Mesodermal cell (in vitro differentiated cells): ENCODE measurements at regions not wholly inside any gene's neighbourhood (a gene's known extent, or its start where the extent isn't known, plus 50 kb on each side); places are given as distances from the start of the nearest gene placed in this dataset.
"Not testable (repeated sequence)": the region's sequence is repeated elsewhere in the genome, so short reads cannot be mapped to it uniquely, and the experiment has no call there.

Experiments
- H3K27ac ChIP-seq: 2 replicates; pipeline ENCODE4 v1.7.0; 2013; ENCODE audit warnings: mild to moderate bottlenecking, low read depth, low read length, moderate library complexity; ENCODE audit not compliant: severe bottlenecking
- H3K36me3 ChIP-seq: 2 replicates; pipeline ENCODE4 v1.7.1; 2013; ENCODE audit warnings: mild to moderate bottlenecking, low read length, moderate library complexity; ENCODE audit not compliant: control insufficient read depth, insufficient read depth
- H3K4me1 ChIP-seq: one replicate; pipeline ENCODE4 v1.7.1; 2013; ENCODE audit warnings: mild to moderate bottlenecking, low read length; ENCODE audit not compliant: insufficient read depth, control insufficient read depth, poor library complexity, severe bottlenecking
- H3K4me3 ChIP-seq: 2 replicates; pipeline ENCODE4 v1.7.0; 2013; ENCODE audit warnings: low read length, control low read depth, mild to moderate bottlenecking; ENCODE audit not compliant: insufficient read depth, poor library complexity, severe bottlenecking; ENCODE audit errors: extremely low read depth
- H3K9me3 ChIP-seq: 2 replicates; pipeline ENCODE4 v1.7.1; 2013; ENCODE audit warnings: mild to moderate bottlenecking, low read length, moderate library complexity; ENCODE audit not compliant: control insufficient read depth
- WGBS, 2 experiments: methylation state at CpG; one replicate each; pipeline ENCODE4 v1.1.5; 2013; ENCODE audit warnings: missing lambda C conversion rate in 2 of 2; ENCODE audit not compliant: insufficient coverage in 2 of 2; 5-methylcytosine and 5-hydroxymethylcytosine counted together

GRCh38 chr7:153188161-153188560, 428.6 kb downstream of the ACTR3B start:
- no peak overlapping the region for H3K4me3 ChIP-seq
- WGBS, 2 experiments, result no CpG with 5 or more reads among the region's 3 CpGs
- no peak overlapping the region for H3K27ac ChIP-seq

DNA sequence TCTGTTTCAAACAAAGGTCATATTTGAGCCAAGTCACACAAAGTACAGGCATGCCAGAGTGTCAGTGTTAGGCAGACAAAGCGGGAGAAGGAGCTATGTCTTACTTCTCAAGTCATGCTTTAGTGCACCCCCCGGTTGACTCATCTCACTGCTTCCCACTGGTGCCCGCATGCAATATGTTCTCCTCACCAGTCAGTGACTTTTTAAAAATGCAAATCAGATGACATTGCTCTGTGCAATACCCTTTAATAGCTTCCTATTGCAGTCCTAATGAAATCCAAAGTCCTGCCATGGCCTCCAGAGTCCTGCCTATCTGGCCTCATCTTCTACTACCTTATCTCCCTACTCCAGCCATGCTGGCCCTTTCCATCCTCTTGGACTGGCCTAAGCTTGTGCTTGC, 429.1 kb downstream of the ACTR3B start:
- WGBS, 2 experiments, result 86 to 92% methylated on average over 3 of the region's 3 CpGs
- Histone ChIP-seq H3K36me3 (no peaks in the 10 kb centered on the region), H3K4me1 (no peaks in the 10 kb centered on the region), H3K4me3 (no peak overlapping the region), H3K9me3 (peaks cover 3% of the 10 kb centered on the region), H3K27ac (no peak overlapping the region)

More at GRCh38 chr7:153188161-153188560, 428.6 kb downstream of the ACTR3B start:
- Histone ChIP-seq H3K9me3 (peaks cover 3% of the 10 kb centered on the region), H3K4me1 (no peaks in the 10 kb centered on the region), H3K36me3 (no peaks in the 10 kb centered on the region)

DNA sequence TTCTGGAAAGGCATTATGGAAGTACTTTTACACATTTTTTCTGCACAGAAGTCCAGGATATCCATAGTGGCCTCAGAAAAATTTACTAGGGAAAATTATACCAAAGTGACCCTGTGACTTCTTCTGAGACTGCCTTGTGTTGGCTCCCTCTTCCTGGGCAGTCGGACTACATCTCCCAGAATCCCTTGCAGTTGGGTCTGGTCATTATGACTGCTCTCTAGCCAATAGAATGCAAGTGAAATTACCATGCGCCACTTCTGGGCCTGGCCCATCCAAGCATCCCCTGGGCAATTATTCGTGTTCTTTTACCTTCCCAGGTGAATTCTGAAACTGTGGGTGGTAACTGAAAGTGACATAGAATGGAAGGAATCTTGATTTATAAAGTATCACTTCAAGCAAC, 430.9 kb downstream of the ACTR3B start:
- Histone ChIP-seq H3K4me3 (no peak overlapping the region), H3K36me3 (no peaks in the 10 kb centered on the region), H3K4me1 (no peaks in the 10 kb centered on the region), H3K27ac (no peak overlapping the region), H3K9me3 (no peaks in the 10 kb centered on the region)
- WGBS, 2 experiments, result 67 to 79% methylated on average over 1 to 3 of the region's 3 CpGs

DNA sequence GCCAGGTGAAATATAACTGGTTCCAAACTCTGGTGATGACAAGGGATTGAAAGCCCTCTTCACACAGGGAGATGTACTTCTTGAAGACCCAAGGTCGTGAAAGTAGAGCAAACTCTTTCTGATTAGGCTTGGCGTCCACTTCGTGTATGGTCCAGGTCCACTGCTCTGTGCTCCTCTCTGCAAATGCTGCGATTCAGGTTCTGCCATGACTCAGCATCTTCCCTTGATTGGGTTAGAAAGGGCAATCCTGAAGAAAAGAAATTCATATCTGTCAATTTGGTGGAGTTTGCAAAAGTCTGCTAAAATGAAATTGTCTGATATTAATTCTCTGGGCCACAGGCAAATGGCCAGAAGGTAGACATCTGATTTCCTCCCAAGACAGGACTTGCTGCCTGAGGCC, 431.4 kb downstream of the ACTR3B start:
- H3K36me3 ChIP-seq, result no peaks in the 10 kb centered on the region
- no peaks in the 10 kb centered on the region for H3K4me1 ChIP-seq
- H3K9me3 ChIP-seq, result no peaks in the 10 kb centered on the region
- no peak overlapping the region for H3K27ac ChIP-seq
- 90 to 92% methylated on average over 4 of the region's 4 CpGs for WGBS, 2 experiments
- H3K4me3 ChIP-seq, result no peak overlapping the region

GRCh38 chr7:153193144-153193595, 433.6 kb downstream of the ACTR3B start:
- Histone ChIP-seq H3K4me3 (no peak overlapping the region), H3K27ac (no peak overlapping the region), H3K4me1 (no peaks in the 10 kb centered on the region), H3K9me3 (no peaks in the 10 kb centered on the region), H3K36me3 (no peaks in the 10 kb centered on the region)
- WGBS, 2 experiments, result 4 to 30% methylated on average over 4 to 11 of the region's 12 CpGs

- 88 to 96% methylated on average over 6 to 7 of the region's 8 CpGs for WGBS, 2 experiments
- Histone ChIP-seq H3K27ac (no peak overlapping the region), H3K9me3 (peaks cover 32% of the 10 kb centered on the region)
Measured at GRCh38 chr7:153217032-153217431, 457.5 kb downstream of the ACTR3B start.

DNA sequence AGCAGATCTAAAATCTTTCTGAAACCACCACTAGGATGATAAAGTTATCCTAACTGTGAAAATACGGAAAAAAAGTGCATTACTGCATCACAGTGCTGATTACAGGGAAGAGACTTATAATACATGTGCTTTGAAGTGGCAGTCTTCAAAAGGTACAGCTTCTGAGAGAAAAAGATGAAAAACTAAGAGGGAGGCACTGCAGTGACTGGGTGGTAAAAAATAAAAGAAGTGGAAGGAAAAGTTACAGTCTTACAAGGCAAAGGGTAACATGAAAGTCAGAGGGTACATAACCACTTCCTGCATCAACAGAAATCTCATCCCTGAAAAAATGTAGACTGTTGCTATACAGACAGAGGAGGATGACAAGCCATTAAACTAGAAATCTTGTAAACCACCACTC, 465.3 kb downstream of the ACTR3B start:
- Histone ChIP-seq H3K4me3 (no peak overlapping the region), H3K4me1 (no peaks in the 10 kb centered on the region), H3K27ac (no peak overlapping the region), H3K36me3 (no peaks in the 10 kb centered on the region), H3K9me3 (peaks cover 23% of the 10 kb centered on the region)
- WGBS, 2 experiments, result 83 to 92% methylated on average over 1 of the region's 1 CpG

More at GRCh38 chr7:153217032-153217431, 457.5 kb downstream of the ACTR3B start:
- no peak overlapping the region for H3K4me3 ChIP-seq
- no peaks in the 10 kb centered on the region for H3K4me1 ChIP-seq
- H3K36me3 ChIP-seq, result no peaks in the 10 kb centered on the region

GRCh38 chr7:153245136-153245535, 485.6 kb downstream of the ACTR3B start:
- not testable (repeated sequence) for H3K4me3 ChIP-seq, H3K27ac ChIP-seq, H3K4me1 ChIP-seq, H3K36me3 ChIP-seq
- 60 to 80% methylated on average over 1 to 3 of the region's 7 CpGs for WGBS, 2 experiments
- H3K9me3 ChIP-seq, result peaks cover 40% of the 10 kb centered on the region

GRCh38 chr7:153245809-153246208, 486.3 kb downstream of the ACTR3B start:
- no peaks in the 10 kb centered on the region for H3K4me1 ChIP-seq
- no peak overlapping the region for H3K27ac ChIP-seq
- peaks cover 46% of the 10 kb centered on the region for H3K9me3 ChIP-seq
- 80 to 100% methylated on average over 1 of the region's 1 CpG for WGBS, 2 experiments
- no peak overlapping the region for H3K4me3 ChIP-seq
- H3K36me3 ChIP-seq, result no peaks in the 10 kb centered on the region

DNA sequence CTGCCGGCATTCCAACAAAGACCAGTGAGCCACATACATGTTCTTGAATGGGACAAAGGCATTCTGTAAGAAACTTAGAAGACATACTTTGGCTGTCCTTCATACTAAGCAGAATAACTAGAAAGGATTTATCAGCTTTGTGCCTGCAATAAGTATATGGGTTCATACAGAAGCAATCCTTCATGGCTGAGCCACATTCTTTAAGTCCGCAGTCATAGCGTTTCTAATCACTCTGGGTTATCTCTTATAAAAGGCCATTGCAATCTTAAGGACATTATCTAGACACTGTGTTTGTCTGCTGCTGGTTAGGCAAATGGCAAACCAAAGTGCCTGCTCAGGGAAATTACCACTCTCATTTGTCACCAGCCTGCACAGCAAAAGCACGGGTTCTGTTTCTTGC, 488.4 kb downstream of the ACTR3B start:
- no peak overlapping the region for H3K4me3 ChIP-seq
- no peak overlapping the region for H3K27ac ChIP-seq
- H3K9me3 ChIP-seq, result peaks cover 52% of the 10 kb centered on the region
- WGBS, 2 experiments, result 86 to 100% methylated on average over 2 to 3 of the region's 4 CpGs
- no peaks in the 10 kb centered on the region for H3K36me3 ChIP-seq
- H3K4me1 ChIP-seq, result no peaks in the 10 kb centered on the region

DNA sequence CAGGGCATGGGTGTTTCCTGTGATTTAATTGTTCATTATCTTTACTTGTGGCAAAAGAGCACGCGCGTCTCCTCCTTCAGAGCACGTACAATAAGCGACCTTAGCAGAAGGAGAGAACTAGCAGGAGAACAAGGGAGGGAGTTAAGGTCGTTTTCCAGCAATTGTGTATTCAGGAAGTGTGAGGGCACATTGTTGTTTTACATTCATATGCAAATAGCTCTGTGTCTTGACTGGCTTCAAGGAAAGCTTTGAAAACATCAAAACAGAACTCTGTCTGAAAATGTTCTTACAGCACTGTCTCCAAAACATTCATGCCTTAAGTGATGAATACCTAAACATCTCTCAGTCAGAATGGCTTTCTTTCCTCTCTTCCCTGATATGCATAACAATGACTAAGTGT, 499.1 kb downstream of the ACTR3B start:
- Histone ChIP-seq H3K4me3 (no peak overlapping the region), H3K27ac (no peak overlapping the region), H3K9me3 (peaks cover 33% of the 10 kb centered on the region), H3K4me1 (no peaks in the 10 kb centered on the region), H3K36me3 (no peaks in the 10 kb centered on the region)
- WGBS, 2 experiments, result 78 to 84% methylated on average over 4 of the region's 6 CpGs
